ENCODE measurements at regions not wholly inside any gene's neighbourhood (a gene's known extent, or its start where the extent isn't known, plus 50 kb on each side); places are given as distances from the start of the nearest gene placed in this dataset.

GRCh38 chr10:120131183-120131582, 238.7 kb downstream of the SEC23IP start:
- TF ChIP-seq CTCF (IDR thresholded peaks at IDR 0.05; ENCODE audit: insufficient read depth, low read depth, low read length, missing control alignments) = no peak
- DNase-seq (ENCODE audit: low read depth) = peak; percentile 14
- no peak overlapping the region for H3K4me3 ChIP-seq (ENCODE audit: low read depth, low read length)

DNA sequence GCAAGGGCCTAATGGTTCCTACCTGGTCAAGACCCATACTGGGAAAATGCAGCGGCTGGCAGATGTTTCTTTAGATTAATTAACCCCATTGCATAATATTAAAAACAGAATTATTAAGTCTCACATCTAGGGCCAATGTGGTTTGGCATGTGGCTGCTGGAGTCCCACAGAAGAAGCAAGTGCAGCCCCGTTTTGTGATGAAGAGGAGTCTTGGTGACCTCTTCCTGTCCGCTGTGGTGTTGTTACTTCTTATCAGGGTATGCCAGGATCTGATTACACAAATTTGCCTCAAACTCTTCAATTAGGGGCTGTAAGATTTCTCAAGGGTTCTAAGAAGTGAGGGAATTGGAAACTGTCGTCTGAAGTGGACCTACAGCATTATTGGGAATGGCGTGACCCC, 240.3 kb downstream of the SEC23IP start:
- no peak for DNase-seq (ENCODE audit: low read depth)
- H3K4me3 ChIP-seq (ENCODE audit: low read depth, low read length) = no peak overlapping the region
- TF ChIP-seq CTCF (IDR thresholded peaks at IDR 0.05; ENCODE audit: insufficient read depth, low read depth, low read length, missing control alignments) = no peak

DNA sequence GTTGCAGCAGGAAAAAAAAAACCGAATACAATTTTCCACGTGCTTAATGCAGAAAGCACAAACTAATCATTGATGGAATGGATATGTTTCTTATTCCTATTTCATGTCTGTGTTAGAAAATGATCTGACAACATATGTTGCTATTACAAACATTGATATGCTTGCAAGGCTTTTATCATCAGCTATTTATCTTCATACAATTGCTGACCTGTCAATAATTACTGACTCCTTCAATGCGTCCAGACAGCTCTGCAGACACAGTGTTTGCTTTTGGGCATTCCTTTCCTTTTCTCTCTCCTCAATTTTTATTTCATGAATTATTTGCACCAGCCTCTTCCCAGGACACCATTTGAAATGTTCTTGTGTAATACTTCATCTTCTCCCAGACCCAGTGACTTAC, 246.2 kb downstream of the SEC23IP start:
- no peak overlapping the region for H3K4me3 ChIP-seq (ENCODE audit: low read depth, low read length)
- TF ChIP-seq CTCF (IDR thresholded peaks at IDR 0.05; ENCODE audit: insufficient read depth, low read depth, low read length, missing control alignments) = no peak
- DNase-seq (ENCODE audit: low read depth) = no peak

DNA sequence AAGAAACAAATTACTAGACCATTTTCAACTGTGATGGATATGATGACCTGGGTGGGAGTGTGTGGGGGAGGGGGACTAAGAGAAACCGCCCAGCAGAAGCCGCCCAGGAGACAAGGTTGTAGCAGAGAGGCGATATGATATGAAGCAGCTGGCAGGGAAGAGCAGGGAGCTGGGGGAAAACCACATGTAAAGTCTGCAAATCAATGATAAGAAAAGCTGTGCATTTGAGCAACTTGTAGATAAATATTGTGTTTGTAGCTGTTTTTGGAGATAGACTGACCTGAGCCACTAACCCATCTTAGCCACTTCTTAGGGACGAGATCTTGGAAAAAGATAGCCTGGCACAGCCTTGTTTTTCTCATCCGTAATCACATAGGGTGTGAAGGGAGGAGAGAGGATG, 252.6 kb downstream of the SEC23IP start:
- no peak for TF ChIP-seq CTCF (IDR thresholded peaks at IDR 0.05; ENCODE audit: insufficient read depth, low read depth, low read length, missing control alignments)
- H3K4me3 ChIP-seq (ENCODE audit: low read depth, low read length) = no peak overlapping the region
- no peak for DNase-seq (ENCODE audit: low read depth)

GRCh38 chr10:120156614-120157274, 264.2 kb downstream of the SEC23IP start:
- TF ChIP-seq CTCF (IDR thresholded peaks at IDR 0.05; ENCODE audit: insufficient read depth, low read depth, low read length, missing control alignments) = no peak
- H3K4me3 ChIP-seq (ENCODE audit: low read depth, low read length) = no peak overlapping the region
- DNase-seq (ENCODE audit: low read depth) = no peak

- DNase-seq (ENCODE audit: low read depth) = no peak
- no peak overlapping the region for H3K4me3 ChIP-seq (ENCODE audit: low read depth, low read length)
- TF ChIP-seq CTCF (IDR thresholded peaks at IDR 0.05; ENCODE audit: insufficient read depth, low read depth, low read length, missing control alignments) = no peak
Measured at GRCh38 chr10:120161111-120161510, 268.6 kb downstream of the SEC23IP start.

- no peak overlapping the region for H3K4me3 ChIP-seq (ENCODE audit: low read depth, low read length)
- no peak for DNase-seq (ENCODE audit: low read depth)
- TF ChIP-seq CTCF (IDR thresholded peaks at IDR 0.05; ENCODE audit: insufficient read depth, low read depth, low read length, missing control alignments) = no peak
Measured at GRCh38 chr10:120162471-120162870, 269.9 kb downstream of the SEC23IP start.

Measured in GM12865 (cell line).